GM06990 (cell line): ENCODE measurements at regions not wholly inside any gene's neighbourhood (a gene's known extent, or its start where the extent isn't known, plus 50 kb on each side); places are given as distances from the start of the nearest gene placed in this dataset.

Experiments used
- DNase-seq: peaks from one replicate; pipeline ENCODE4 v3.0.0-alpha.2; 2011; ENCODE audit not compliant: insufficient read length; ENCODE audit errors: extremely low read depth
- H3K27me3 ChIP-seq: replicated peaks from 2 replicates; pipeline ENCODE4 v1.6.0; 2011; ENCODE audit warnings: low read length; ENCODE audit not compliant: control insufficient read depth, insufficient read depth
- H3K36me3 ChIP-seq: 2 replicates; pipeline ENCODE4 v1.5.1; 2011; ENCODE audit warnings: low read length; ENCODE audit not compliant: control insufficient read depth, insufficient read depth
- H3K4me3 ChIP-seq: replicated peaks from 2 replicates; pipeline ENCODE4 v1.5.1; 2011; ENCODE audit warnings: low read depth, mild to moderate bottlenecking, control low read depth, low read length
- CTCF ChIP-seq: IDR thresholded peaks from 2 replicates; pipeline ENCODE4 v1.5.1; 2011; ENCODE audit warnings: low read length, control low read depth, mild to moderate bottlenecking, inconsistent platforms; ENCODE audit not compliant: insufficient read depth, poor library complexity, severe bottlenecking

DNA sequence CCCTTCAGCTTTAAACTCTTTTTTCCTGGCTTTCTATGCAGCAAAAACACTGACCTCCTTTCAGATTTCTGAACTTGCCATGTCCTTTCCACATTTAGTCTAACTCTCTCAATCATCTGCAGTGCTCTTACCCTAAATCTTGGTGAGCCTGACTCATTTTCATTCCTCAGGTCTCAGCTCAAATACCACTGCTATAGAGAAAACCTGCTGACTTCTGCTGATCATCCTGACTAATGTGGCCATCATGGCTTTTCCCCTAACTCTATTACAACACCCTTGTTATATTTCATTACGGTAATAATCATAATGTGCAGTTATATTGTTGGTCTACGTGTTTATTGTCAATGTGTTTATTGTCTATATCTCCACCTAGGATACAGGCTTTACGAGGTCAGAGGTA lies 207.3 kb upstream of the OR4E1 start:
- Histone ChIP-seq H3K36me3 (no peaks in the 10 kb centered on the region), H3K4me3 (no peak overlapping the region), H3K27me3 (no peaks in the 10 kb centered on the region)
- DNase-seq: no peak
- no peak for TF ChIP-seq CTCF

DNA sequence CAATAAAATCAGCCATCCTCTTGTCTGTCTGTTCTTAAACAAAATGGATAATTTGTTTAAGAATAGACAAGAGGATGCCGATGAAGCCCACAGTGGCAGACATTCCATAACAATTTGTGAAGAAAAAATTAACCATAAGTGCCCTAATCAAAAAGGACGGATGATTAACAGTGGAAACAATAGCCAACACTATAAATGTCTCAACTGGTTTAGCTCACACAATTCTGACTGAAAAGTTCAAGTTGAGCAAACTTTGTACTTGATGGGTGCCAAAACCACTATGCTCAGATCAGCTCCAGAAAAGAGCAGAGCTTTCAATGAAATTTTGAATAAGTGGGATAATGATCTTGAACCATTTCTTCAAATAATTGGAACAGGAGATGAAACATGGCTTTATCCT lies 202.2 kb upstream of the OR4E1 start:
- TF ChIP-seq CTCF: no peak
- Histone ChIP-seq H3K4me3 (no peak overlapping the region), H3K27me3 (no peaks in the 10 kb centered on the region; the same call in 1 of the 2 replicates), H3K36me3 (no peaks in the 10 kb centered on the region)
- no peak for DNase-seq

GRCh38 chr14:21874946-21875345 lies 201.3 kb upstream of the OR4E1 start:
- TF ChIP-seq CTCF: no peak
- DNase-seq: no peak
- Histone ChIP-seq H3K27me3 (no peaks in the 10 kb centered on the region; the same call in 1 of the 2 replicates), H3K36me3 (no peaks in the 10 kb centered on the region), H3K4me3 (no peak overlapping the region)

- Histone ChIP-seq H3K36me3 (no peaks in the 10 kb centered on the region), H3K27me3 (no peaks in the 10 kb centered on the region; the same call in 1 of the 2 replicates), H3K4me3 (no peak overlapping the region)
- no peak for TF ChIP-seq CTCF
- DNase-seq: no peak
Observed at GRCh38 chr14:21874167-21874566, 200.5 kb upstream of the OR4E1 start.

GRCh38 chr14:21868442-21869046 lies 194.9 kb upstream of the OR4E1 start:
- peak; percentile 93 for TF ChIP-seq CTCF
- H3K4me3 ChIP-seq: no peak overlapping the region
- peak; percentile 10 for DNase-seq
- no peaks in the 10 kb centered on the region for H3K36me3 ChIP-seq
- H3K27me3 ChIP-seq: no peaks in the 10 kb centered on the region

GRCh38 chr14:21867541-21867940 lies 193.9 kb upstream of the OR4E1 start:
- Histone ChIP-seq H3K4me3 (no peak overlapping the region), H3K36me3 (no peaks in the 10 kb centered on the region), H3K27me3 (no peaks in the 10 kb centered on the region)
- DNase-seq: no peak
- no peak for TF ChIP-seq CTCF
